Skeletal muscle satellite cell (primary cell): ENCODE measurements at regions not wholly inside any gene's neighbourhood (a gene's known extent, or its start where the extent isn't known, plus 50 kb on each side); places are given as distances from the start of the nearest gene placed in this dataset.
"Not testable (repeated sequence)": the region's sequence is repeated elsewhere in the genome, so short reads cannot be mapped to it uniquely, and the experiment has no call there.

ENCODE experiments used
- H3K27me3 ChIP-seq: 2 replicates; pipeline ENCODE4 v1.7.0; 2013; ENCODE audit warnings: low read length; ENCODE audit not compliant: control insufficient read depth, insufficient read depth
- H3K36me3 ChIP-seq: 2 replicates; pipeline ENCODE4 v1.7.0; 2013; ENCODE audit warnings: mild to moderate bottlenecking, control low read depth, low read length; ENCODE audit not compliant: insufficient read depth
- H3K4me1 ChIP-seq: 2 replicates; pipeline ENCODE4 v1.7.0; 2013; ENCODE audit warnings: low read length; ENCODE audit not compliant: control insufficient read depth, insufficient read depth
- H3K4me2 ChIP-seq: 2 replicates; pipeline ENCODE4 v1.7.0; 2013; ENCODE audit warnings: mild to moderate bottlenecking, low read length
- H3K4me3 ChIP-seq: 2 replicates; pipeline ENCODE4 v1.7.0; 2013; ENCODE audit warnings: low read length
- H3K9ac ChIP-seq: 2 replicates; pipeline ENCODE4 v1.7.0; 2013; ENCODE audit warnings: mild to moderate bottlenecking, low read depth, low read length, moderate library complexity
- H3K9me3 ChIP-seq: replicated peaks from 2 replicates; pipeline ENCODE4 v1.7.0; 2013; ENCODE audit warnings: mild to moderate bottlenecking, control low read depth, low read length

DNA sequence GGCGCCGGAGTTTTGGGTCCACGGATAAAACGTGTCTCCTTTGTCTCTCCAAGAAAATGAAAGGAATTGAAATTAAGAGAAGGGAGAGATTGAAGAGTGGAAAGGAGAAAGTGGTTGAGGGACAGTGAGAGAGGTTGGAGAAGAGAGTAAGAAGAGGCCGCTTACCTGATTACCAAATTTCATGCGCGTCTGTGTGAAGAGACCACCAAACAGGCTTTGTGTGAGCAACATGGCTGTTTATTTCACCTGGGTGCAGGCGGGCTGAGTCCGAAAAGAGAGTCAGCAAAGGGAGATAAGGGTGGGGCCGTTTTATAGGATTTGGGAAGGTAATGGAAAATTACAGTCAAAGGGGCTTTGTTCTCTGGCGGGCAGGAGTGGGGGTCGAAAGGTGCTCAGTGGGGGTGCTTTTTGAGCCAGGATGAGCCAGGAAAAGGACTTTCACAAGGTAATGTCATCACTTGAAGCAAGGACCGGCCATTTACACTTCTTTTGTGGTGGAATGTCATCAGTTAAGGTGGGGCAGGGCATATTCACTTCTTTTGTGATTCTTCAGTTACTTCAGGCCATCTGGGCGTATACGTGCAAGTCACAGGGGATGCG is 113.0 kb upstream of the CDH11 start:
- not testable (repeated sequence) for H3K4me1 ChIP-seq, H3K27me3 ChIP-seq, H3K36me3 ChIP-seq, H3K4me2 ChIP-seq, H3K9me3 ChIP-seq, H3K9ac ChIP-seq, H3K4me3 ChIP-seq

- Histone ChIP-seq H3K4me2 (no peak overlapping the region), H3K4me1 (no peaks in the 10 kb centered on the region), H3K27me3 (no peaks in the 10 kb centered on the region), H3K9me3 (no peaks in the 10 kb centered on the region), H3K36me3 (no peaks in the 10 kb centered on the region), H3K4me3 (no peak overlapping the region), H3K9ac (no peak overlapping the region)
These were observed 107.4 kb upstream of the CDH11 start for GRCh38 chr16:65229191-65229662.

- H3K36me3 ChIP-seq = no peaks in the 10 kb centered on the region
- H3K9ac ChIP-seq = no peak overlapping the region
- no peak overlapping the region for H3K4me3 ChIP-seq
- no peaks in the 10 kb centered on the region for H3K9me3 ChIP-seq
- H3K4me2 ChIP-seq = no peak overlapping the region
- H3K27me3 ChIP-seq = no peaks in the 10 kb centered on the region
- H3K4me1 ChIP-seq = no peaks in the 10 kb centered on the region
These were observed 105.4 kb upstream of the CDH11 start for GRCh38 chr16:65227150-65227835.

- H3K4me1 ChIP-seq = no peaks in the 10 kb centered on the region
- H3K4me2 ChIP-seq = no peak overlapping the region
- H3K27me3 ChIP-seq = no peaks in the 10 kb centered on the region
- no peaks in the 10 kb centered on the region for H3K36me3 ChIP-seq
- H3K4me3 ChIP-seq = no peak overlapping the region
- H3K9ac ChIP-seq = no peak overlapping the region
- H3K9me3 ChIP-seq = no peaks in the 10 kb centered on the region
These were observed 104.2 kb upstream of the CDH11 start for GRCh38 chr16:65226077-65226476.

- Histone ChIP-seq H3K4me1 (no peaks in the 10 kb centered on the region), H3K9ac (no peak overlapping the region), H3K36me3 (no peaks in the 10 kb centered on the region), H3K9me3 (no peaks in the 10 kb centered on the region), H3K27me3 (no peaks in the 10 kb centered on the region), H3K4me2 (no peak overlapping the region), H3K4me3 (no peak overlapping the region)
These were observed 103.6 kb upstream of the CDH11 start for GRCh38 chr16:65225488-65225887.

GRCh38 chr16:65224994-65225393 is 103.1 kb upstream of the CDH11 start:
- no peaks in the 10 kb centered on the region for H3K4me1 ChIP-seq

DNA sequence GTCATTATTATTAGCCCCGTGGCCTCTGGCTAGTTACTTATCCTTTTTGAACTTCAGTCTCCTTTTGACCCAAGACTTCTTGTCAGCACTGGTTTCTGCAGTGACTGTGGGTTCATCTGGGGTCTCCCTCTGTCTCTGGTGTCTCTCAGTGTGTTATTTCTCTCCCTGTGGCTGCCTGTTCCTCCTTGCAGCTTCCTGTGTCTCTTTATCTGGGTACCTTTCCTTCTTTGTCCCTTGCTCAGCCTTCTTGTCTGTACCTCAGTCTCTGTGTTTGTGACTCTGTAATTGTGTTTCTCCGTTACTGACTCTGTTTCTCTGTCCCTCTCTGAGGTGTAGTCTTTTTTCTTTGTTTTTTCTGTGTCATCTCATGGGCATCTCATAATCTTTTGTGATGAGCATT is 102.6 kb upstream of the CDH11 start:
- Histone ChIP-seq H3K4me1 (no peaks in the 10 kb centered on the region), H3K4me2 (no peak overlapping the region), H3K36me3 (no peaks in the 10 kb centered on the region), H3K4me3 (no peak overlapping the region), H3K9ac (no peak overlapping the region), H3K9me3 (no peaks in the 10 kb centered on the region), H3K27me3 (no peaks in the 10 kb centered on the region)

More at GRCh38 chr16:65224994-65225393, 103.1 kb upstream of the CDH11 start:
- no peak overlapping the region for H3K4me2 ChIP-seq
- no peaks in the 10 kb centered on the region for H3K36me3 ChIP-seq
- no peak overlapping the region for H3K4me3 ChIP-seq
- no peak overlapping the region for H3K9ac ChIP-seq
- no peaks in the 10 kb centered on the region for H3K27me3 ChIP-seq
- no peaks in the 10 kb centered on the region for H3K9me3 ChIP-seq

GRCh38 chr16:65223335-65223734 is 101.5 kb upstream of the CDH11 start:
- H3K4me3 ChIP-seq = no peak overlapping the region
- no peaks in the 10 kb centered on the region for H3K36me3 ChIP-seq
- no peaks in the 10 kb centered on the region for H3K9me3 ChIP-seq
- no peak overlapping the region for H3K9ac ChIP-seq
- H3K4me2 ChIP-seq = no peak overlapping the region
- H3K27me3 ChIP-seq = no peaks in the 10 kb centered on the region
- H3K4me1 ChIP-seq = no peaks in the 10 kb centered on the region

DNA sequence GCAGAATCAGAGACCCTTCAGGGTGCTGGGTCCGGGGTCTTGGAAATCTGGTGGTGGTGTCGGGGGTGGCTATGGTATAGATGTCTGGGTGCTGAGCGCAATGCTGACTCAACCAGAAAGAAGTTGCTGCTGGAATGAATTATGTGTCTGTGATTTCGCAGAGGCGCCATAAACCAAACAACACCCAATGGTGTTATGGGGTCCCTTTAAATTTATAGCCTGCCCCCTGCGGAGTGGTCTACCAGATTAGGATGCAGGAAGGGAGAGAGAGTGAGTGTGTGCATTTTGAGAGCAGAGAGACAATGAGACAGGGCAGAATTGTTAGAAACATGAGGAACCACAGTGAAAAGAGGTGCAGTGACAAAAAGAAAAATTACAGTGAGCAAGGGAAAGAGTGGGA is 100.7 kb upstream of the CDH11 start:
- Histone ChIP-seq H3K9ac (no peak overlapping the region), H3K27me3 (no peaks in the 10 kb centered on the region), H3K4me3 (no peak overlapping the region), H3K9me3 (no peaks in the 10 kb centered on the region), H3K4me1 (no peaks in the 10 kb centered on the region), H3K4me2 (no peak overlapping the region), H3K36me3 (no peaks in the 10 kb centered on the region)

- H3K4me3 ChIP-seq = no peak overlapping the region
- no peak overlapping the region for H3K9ac ChIP-seq
- H3K36me3 ChIP-seq = no peaks in the 10 kb centered on the region
- H3K4me1 ChIP-seq = no peaks in the 10 kb centered on the region
- no peaks in the 10 kb centered on the region for H3K27me3 ChIP-seq
- no peak overlapping the region for H3K4me2 ChIP-seq
- no peaks in the 10 kb centered on the region for H3K9me3 ChIP-seq
These were observed 100.2 kb upstream of the CDH11 start for GRCh38 chr16:65222049-65222448.

GRCh38 chr16:65219786-65220185 is 97.9 kb upstream of the CDH11 start:
- Histone ChIP-seq H3K4me1 (no peaks in the 10 kb centered on the region), H3K9ac (no peak overlapping the region), H3K4me3 (no peak overlapping the region), H3K9me3 (no peaks in the 10 kb centered on the region), H3K27me3 (no peaks in the 10 kb centered on the region), H3K4me2 (no peak overlapping the region), H3K36me3 (no peaks in the 10 kb centered on the region)

DNA sequence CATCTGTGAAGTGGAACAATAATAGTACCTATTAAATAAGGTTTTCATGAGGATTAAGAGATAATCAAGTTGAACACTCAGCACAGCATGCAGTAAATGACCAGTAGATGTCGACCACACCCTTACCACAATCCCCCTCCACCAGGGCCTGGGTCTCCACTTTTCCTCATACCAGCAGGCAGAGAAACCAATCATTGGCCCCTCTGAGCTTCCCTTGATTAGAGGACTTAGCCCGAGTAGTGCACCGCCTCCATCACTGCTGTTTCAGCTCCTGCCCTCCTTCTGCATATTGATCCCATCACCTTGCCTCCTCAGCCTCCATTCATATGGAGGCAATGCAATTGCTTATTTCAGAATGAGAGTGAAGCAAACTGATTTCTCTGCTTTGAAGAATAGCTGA is 96.5 kb upstream of the CDH11 start:
- no peaks in the 10 kb centered on the region for H3K9me3 ChIP-seq
- no peaks in the 10 kb centered on the region for H3K4me1 ChIP-seq
- H3K27me3 ChIP-seq = no peaks in the 10 kb centered on the region
- no peaks in the 10 kb centered on the region for H3K36me3 ChIP-seq
- H3K4me2 ChIP-seq = no peak overlapping the region
- no peak overlapping the region for H3K9ac ChIP-seq
- H3K4me3 ChIP-seq = no peak overlapping the region
